ENCODE measurements at regions not wholly inside any gene's neighbourhood (a gene's known extent, or its start where the extent isn't known, plus 50 kb on each side); places are given as distances from the start of the nearest gene placed in this dataset.

GRCh38 chr2:64828261-64828660 is 160.9 kb upstream of the SLC1A4 start:
- Mint-ChIP-seq H3K27me3 (ENCODE audit: unreplicated experiment) (peaks cover 3% of the 10 kb centered on the region), H3K4me1 (ENCODE audit: low read depth, unreplicated experiment) (no peaks in the 10 kb centered on the region), H3K36me3 (ENCODE audit: unreplicated experiment) (peaks cover 4% of the 10 kb centered on the region), H3K4me3 (ENCODE audit: unreplicated experiment) (no peak overlapping the region), H3K27ac (ENCODE audit: unreplicated experiment) (no peak overlapping the region), H3K9me3 (ENCODE audit: unreplicated experiment) (peaks cover 3% of the 10 kb centered on the region)
- TF ChIP-seq CTCF (IDR thresholded peaks at IDR 0.05; ENCODE audit: partially characterized antibody, unreplicated experiment), result no peak
- no peak for DNase-seq

- no peak for DNase-seq
- Mint-ChIP-seq H3K4me3 (ENCODE audit: unreplicated experiment) (no peak overlapping the region), H3K9me3 (ENCODE audit: unreplicated experiment) (peaks cover 5% of the 10 kb centered on the region), H3K27me3 (ENCODE audit: unreplicated experiment) (peaks cover 9% of the 10 kb centered on the region), H3K4me1 (ENCODE audit: low read depth, unreplicated experiment) (no peaks in the 10 kb centered on the region), H3K36me3 (ENCODE audit: unreplicated experiment) (peaks cover 4% of the 10 kb centered on the region), H3K27ac (ENCODE audit: unreplicated experiment) (no peak overlapping the region)
- TF ChIP-seq CTCF (IDR thresholded peaks at IDR 0.05; ENCODE audit: partially characterized antibody, unreplicated experiment), result no peak
Observed at GRCh38 chr2:64829525-64829924, 159.7 kb upstream of the SLC1A4 start.

DNA sequence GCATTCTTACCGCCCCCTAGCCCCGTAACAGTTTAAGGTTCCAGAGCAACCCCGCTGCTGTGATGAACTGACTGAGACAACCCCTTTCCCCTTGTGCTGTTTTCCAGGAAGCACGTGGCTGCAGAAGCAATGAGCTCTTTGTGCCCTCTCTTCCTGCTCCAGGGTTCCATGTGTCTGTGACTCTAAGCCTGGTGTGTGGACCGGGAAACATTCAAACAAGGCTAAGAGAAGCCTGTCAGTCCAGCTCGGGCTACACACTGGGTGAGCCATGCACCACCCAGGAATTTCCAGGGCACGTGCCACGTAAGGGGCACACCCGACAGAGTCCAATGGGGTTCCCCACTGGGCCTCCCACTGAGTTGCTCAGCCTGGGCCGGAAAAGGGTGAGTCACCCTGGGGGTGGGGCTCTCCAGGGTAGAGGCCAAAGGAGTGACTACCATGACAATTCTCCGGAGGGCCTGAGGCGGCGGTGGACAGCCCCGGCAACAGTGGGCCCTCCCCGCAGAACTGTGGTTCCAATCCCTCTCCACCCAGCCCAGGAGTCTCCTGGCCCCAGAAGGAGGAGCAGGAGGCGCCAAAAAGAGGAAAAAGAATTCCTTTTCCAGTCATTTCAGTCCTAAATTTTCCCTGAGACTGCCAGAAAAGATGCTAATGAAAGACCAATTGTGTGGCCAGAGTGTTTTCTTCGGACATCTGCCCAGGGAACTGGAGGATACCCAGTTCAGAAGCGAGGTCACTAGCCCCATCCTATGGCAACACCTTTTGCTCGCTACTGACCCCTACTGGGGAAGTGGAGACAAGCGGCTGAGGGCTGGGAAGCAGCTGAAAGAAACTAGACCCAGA is 157.8 kb upstream of the SLC1A4 start:
- H3K36me3 Mint-ChIP-seq (ENCODE audit: unreplicated experiment), result peaks cover 4% of the 10 kb centered on the region
- H3K27me3 Mint-ChIP-seq (ENCODE audit: unreplicated experiment), result peaks cover 9% of the 10 kb centered on the region
- no peak overlapping the region for H3K27ac Mint-ChIP-seq (ENCODE audit: unreplicated experiment)
- peak; percentile 83 for TF ChIP-seq CTCF (IDR thresholded peaks at IDR 0.05; ENCODE audit: partially characterized antibody, unreplicated experiment)
- H3K4me3 Mint-ChIP-seq (ENCODE audit: unreplicated experiment), result no peak overlapping the region
- peaks cover 6% of the 10 kb centered on the region for H3K4me1 Mint-ChIP-seq (ENCODE audit: low read depth, unreplicated experiment)
- peak; percentile 78 for DNase-seq
- peaks cover 5% of the 10 kb centered on the region for H3K9me3 Mint-ChIP-seq (ENCODE audit: unreplicated experiment)

GRCh38 chr2:64831977-64832328 is 157.2 kb upstream of the SLC1A4 start:
- Mint-ChIP-seq H3K36me3 (ENCODE audit: unreplicated experiment) (peaks cover 4% of the 10 kb centered on the region), H3K27me3 (ENCODE audit: unreplicated experiment) (peaks cover 9% of the 10 kb centered on the region), H3K4me1 (ENCODE audit: low read depth, unreplicated experiment) (peaks cover 11% of the 10 kb centered on the region), H3K27ac (ENCODE audit: unreplicated experiment) (no peak overlapping the region), H3K9me3 (ENCODE audit: unreplicated experiment) (peaks cover 5% of the 10 kb centered on the region), H3K4me3 (ENCODE audit: unreplicated experiment) (peak overlapping the region; percentile 10)
- peak; percentile 31 for TF ChIP-seq CTCF (IDR thresholded peaks at IDR 0.05; ENCODE audit: partially characterized antibody, unreplicated experiment)
- DNase-seq, result no peak

- peaks cover 16% of the 10 kb centered on the region for H3K4me1 Mint-ChIP-seq (ENCODE audit: low read depth, unreplicated experiment)
- no peak for TF ChIP-seq CTCF (IDR thresholded peaks at IDR 0.05; ENCODE audit: partially characterized antibody, unreplicated experiment)
- no peak overlapping the region for H3K4me3 Mint-ChIP-seq (ENCODE audit: unreplicated experiment)
- DNase-seq, result no peak
- no peak overlapping the region for H3K27ac Mint-ChIP-seq (ENCODE audit: unreplicated experiment)
- peaks cover 6% of the 10 kb centered on the region for H3K9me3 Mint-ChIP-seq (ENCODE audit: unreplicated experiment)
- peaks cover 4% of the 10 kb centered on the region for H3K36me3 Mint-ChIP-seq (ENCODE audit: unreplicated experiment)
- H3K27me3 Mint-ChIP-seq (ENCODE audit: unreplicated experiment), result peaks cover 6% of the 10 kb centered on the region
Observed at GRCh38 chr2:64832936-64833335, 156.3 kb upstream of the SLC1A4 start.
